NCI-H345 treated with DMSO at 0.1 percent for 48 hours (cell line): ENCODE measurements at regions not wholly inside any gene's neighbourhood (a gene's known extent, or its start where the extent isn't known, plus 50 kb on each side); places are given as distances from the start of the nearest gene placed in this dataset.

Experiments used
- DNase-seq: peaks from one replicate; lab custom pipeline; 2025; ENCODE audit not compliant: unreplicated experiment; lab: John Stamatoyannopoulos, UW

GRCh38 chr1:14511796-14512585 lies 86.5 kb upstream of the KAZN start:
- DNase-seq, result no peak

GRCh38 chr1:14513111-14513510 lies 85.4 kb upstream of the KAZN start:
- DNase-seq, result no peak

DNA sequence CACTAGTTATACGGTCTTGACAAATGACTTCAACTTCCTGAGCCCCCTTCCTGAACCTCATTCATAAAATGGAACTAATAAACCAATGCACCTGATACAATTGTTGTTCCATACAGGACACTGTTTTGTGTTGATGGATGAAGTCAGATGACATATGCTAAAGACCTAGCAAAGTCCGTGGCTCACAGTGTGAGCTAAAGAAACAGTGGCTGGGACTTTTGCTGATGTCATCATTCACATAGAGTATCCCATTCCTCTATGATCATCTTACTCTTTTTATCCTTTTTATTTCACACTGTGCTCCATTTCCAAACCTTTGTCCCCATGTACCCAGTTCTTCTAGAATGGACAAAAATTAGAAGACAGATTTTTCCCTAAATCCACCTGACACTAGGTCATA lies 83.7 kb upstream of the KAZN start:
- no peak for DNase-seq

- peak; percentile 19 for DNase-seq
These were observed 81.3 kb upstream of the KAZN start for GRCh38 chr1:14516974-14517840.

DNA sequence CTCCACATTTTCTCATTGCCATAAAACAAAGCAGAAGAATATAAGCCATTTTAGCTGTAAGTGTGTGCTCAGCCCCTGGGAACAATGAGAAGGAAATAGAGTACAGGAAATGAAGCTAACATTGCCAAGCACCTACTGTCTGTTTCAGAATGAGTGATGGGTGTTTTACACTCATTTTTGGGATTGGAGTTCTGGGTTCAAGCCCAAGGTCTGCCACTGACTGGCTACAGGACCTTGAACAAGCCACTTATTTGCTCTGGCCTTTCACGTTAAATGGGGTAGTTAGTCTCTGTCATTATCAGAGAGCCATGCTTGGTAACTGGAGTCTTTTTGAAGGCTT lies 80.7 kb upstream of the KAZN start:
- no peak for DNase-seq

GRCh38 chr1:14519976-14520375 lies 78.5 kb upstream of the KAZN start:
- no peak for DNase-seq

GRCh38 chr1:14520514-14521163 lies 77.8 kb upstream of the KAZN start:
- DNase-seq, result no peak

GRCh38 chr1:14521622-14522021 lies 76.9 kb upstream of the KAZN start:
- no peak for DNase-seq

GRCh38 chr1:14522077-14522925 lies 76.2 kb upstream of the KAZN start:
- no peak for DNase-seq

GRCh38 chr1:14522926-14523241 lies 75.6 kb upstream of the KAZN start:
- no peak for DNase-seq

- DNase-seq, result no peak
These were observed 73.5 kb upstream of the KAZN start for GRCh38 chr1:14524826-14525636.

DNA sequence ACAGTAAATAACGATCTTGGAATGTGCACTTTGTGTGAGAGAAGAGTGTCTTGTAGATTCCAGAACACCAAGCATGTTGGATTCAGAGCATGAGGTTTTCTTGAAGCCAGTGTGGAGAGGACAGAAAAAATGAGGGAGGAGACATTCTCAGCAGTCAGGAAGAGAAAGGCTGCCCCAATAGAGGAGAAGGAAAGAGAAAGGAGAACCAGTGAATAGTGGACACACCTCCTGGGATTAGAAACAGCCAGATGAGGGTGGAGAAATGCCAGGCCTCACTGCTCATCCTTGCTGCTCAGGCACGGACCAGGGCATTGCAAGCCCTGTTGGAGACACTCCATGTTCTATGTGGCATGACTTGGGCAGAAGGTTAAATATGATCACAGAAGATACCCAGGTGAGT lies 69.0 kb upstream of the KAZN start:
- no peak for DNase-seq

DNA sequence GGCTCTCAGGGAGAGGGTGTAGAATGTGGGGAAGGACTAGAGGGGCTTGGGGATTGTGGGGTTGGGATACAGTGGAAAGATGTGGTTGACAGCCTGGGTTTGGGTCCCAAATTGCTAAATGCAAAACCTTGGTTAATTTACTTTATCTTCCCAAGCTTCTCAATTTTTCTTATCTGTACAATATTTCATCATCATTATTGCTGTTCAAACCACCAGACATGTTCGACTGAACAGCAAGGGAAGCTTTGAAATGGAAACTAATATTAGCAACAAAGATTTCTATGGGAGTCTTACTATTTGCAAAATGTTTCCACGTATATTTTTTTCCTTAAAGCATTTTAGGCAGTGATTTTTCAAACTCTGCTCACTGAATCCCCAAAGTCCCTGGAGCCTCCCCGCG lies 67.0 kb upstream of the KAZN start:
- DNase-seq, result no peak

- DNase-seq, result no peak
These were observed 62.7 kb upstream of the KAZN start for GRCh38 chr1:14535619-14536355.

- DNase-seq, result no peak
These were observed 60.1 kb upstream of the KAZN start for GRCh38 chr1:14538335-14538734.

DNA sequence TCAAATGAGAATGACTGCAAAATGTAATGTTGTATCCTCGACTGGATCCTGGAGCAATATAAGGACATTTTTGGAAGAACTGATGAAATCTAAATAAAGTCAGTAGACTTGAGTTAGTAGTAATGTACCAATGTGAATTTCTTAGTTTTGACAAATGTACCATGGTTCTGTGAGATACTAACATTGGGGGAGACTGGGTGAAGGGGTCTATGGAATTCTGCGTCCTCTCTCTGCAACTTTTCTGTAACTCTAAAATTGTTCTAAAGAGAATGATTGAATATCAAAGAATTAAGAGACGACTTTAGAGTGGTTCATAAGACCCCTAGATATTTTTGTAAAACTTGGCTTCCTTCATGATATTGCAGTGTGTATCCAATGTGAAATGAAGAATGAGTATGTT lies 59.2 kb upstream of the KAZN start:
- no peak for DNase-seq

DNA sequence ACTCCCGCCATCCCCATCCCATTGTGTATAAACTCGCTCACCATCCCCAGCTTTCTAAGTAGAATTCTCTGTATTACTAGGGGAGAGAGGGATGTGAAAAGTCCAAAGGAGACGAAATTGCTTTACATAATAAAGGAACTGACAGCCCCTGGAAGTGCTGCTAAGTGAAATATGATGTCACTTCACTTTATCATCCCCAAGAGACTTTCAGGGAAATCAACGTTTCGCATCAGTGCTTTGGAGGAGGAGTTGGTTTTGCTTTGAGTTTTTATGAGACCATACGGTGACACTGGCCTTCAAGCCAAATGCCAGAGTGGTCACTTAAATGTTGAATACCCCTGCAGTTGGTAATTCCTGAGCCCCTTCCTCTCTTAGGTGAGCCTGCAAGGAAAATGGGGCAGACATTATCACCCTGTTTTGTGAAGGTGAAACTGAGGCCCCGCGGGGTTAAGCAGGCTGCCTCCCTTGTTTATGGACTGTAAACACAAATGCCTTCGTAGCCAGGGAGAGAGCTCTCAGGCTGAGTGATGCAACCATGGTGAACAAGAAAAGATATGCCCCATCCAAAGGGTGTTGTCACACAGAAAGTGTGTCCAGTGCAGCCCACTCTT lies 58.4 kb upstream of the KAZN start:
- DNase-seq, result no peak

GRCh38 chr1:14541348-14541747 lies 57.1 kb upstream of the KAZN start:
- DNase-seq, result no peak

GRCh38 chr1:14543191-14543840 lies 55.2 kb upstream of the KAZN start:
- DNase-seq, result no peak
